Neuron (in vitro differentiated cells): ENCODE measurements at regions not wholly inside any gene's neighbourhood (a gene's known extent, or its start where the extent isn't known, plus 50 kb on each side); places are given as distances from the start of the nearest gene placed in this dataset.
"Not testable (repeated sequence)": the region's sequence is repeated elsewhere in the genome, so short reads cannot be mapped to it uniquely, and the experiment has no call there.

Experiments used
- H2AFZ ChIP-seq: one replicate; pipeline ENCODE4 v1.6.1; 2013; ENCODE audit warnings: low read depth, mild to moderate bottlenecking, inconsistent platforms, low read length, moderate library complexity
- H3K27me3 ChIP-seq: one replicate; pipeline ENCODE4 v1.6.1; 2013; ENCODE audit warnings: low read length; ENCODE audit not compliant: insufficient read depth
- H3K36me3 ChIP-seq: one replicate; pipeline ENCODE4 v1.6.1; 2013; ENCODE audit warnings: low read length; ENCODE audit not compliant: insufficient read depth
- H3K4me1 ChIP-seq: one replicate; pipeline ENCODE4 v1.6.1; 2013; ENCODE audit warnings: low read length; ENCODE audit not compliant: insufficient read depth
- H3K4me3 ChIP-seq: 2 replicates; pipeline ENCODE4 v1.5.1; 2013; ENCODE audit warnings: mild to moderate bottlenecking, low read length, moderate library complexity
- H3K9me3 ChIP-seq: one replicate; pipeline ENCODE4 v1.6.1; 2013; ENCODE audit warnings: low read length

- no peaks in the 10 kb centered on the region for H3K4me1 ChIP-seq
- no peaks in the 10 kb centered on the region for H3K9me3 ChIP-seq
- H3K27me3 ChIP-seq, result peaks cover 2% of the 10 kb centered on the region
- H2AFZ ChIP-seq, result no peak overlapping the region
- H3K36me3 ChIP-seq, result no peaks in the 10 kb centered on the region
- H3K4me3 ChIP-seq, result no peak overlapping the region
These were observed 185.7 kb upstream of the IL12B start for GRCh38 chr5:159515909-159516415.

GRCh38 chr5:159518371-159518770, 188.1 kb upstream of the IL12B start:
- Histone ChIP-seq H3K36me3 (no peaks in the 10 kb centered on the region), H2AFZ (no peak overlapping the region), H3K4me3 (no peak overlapping the region), H3K4me1 (no peaks in the 10 kb centered on the region), H3K9me3 (no peaks in the 10 kb centered on the region), H3K27me3 (peaks cover 2% of the 10 kb centered on the region)

GRCh38 chr5:159519365-159519764, 189.1 kb upstream of the IL12B start:
- Histone ChIP-seq H3K36me3 (no peaks in the 10 kb centered on the region), H3K27me3 (no peaks in the 10 kb centered on the region), H3K9me3 (no peaks in the 10 kb centered on the region), H3K4me1 (no peaks in the 10 kb centered on the region), H3K4me3 (no peak overlapping the region), H2AFZ (no peak overlapping the region)

- H3K4me3 ChIP-seq, result no peak overlapping the region
- H3K4me1 ChIP-seq, result no peaks in the 10 kb centered on the region
- H3K27me3 ChIP-seq, result no peaks in the 10 kb centered on the region
- H3K36me3 ChIP-seq, result no peaks in the 10 kb centered on the region
- H3K9me3 ChIP-seq, result no peaks in the 10 kb centered on the region
- no peak overlapping the region for H2AFZ ChIP-seq
These were observed 192.6 kb upstream of the IL12B start for GRCh38 chr5:159522841-159523240.

- H3K4me3 ChIP-seq, H3K27me3 ChIP-seq, H3K9me3 ChIP-seq, H3K4me1 ChIP-seq, H3K36me3 ChIP-seq, H2AFZ ChIP-seq: not testable (repeated sequence)
These were observed 194.0 kb upstream of the IL12B start for GRCh38 chr5:159524279-159524678.

GRCh38 chr5:159525117-159525516, 194.8 kb upstream of the IL12B start:
- Histone ChIP-seq H3K4me3 (no peak overlapping the region), H3K27me3 (no peaks in the 10 kb centered on the region), H3K4me1 (no peaks in the 10 kb centered on the region), H3K9me3 (no peaks in the 10 kb centered on the region), H3K36me3 (no peaks in the 10 kb centered on the region), H2AFZ (no peak overlapping the region)

GRCh38 chr5:159527546-159528254, 197.4 kb upstream of the IL12B start:
- Histone ChIP-seq H2AFZ (no peak overlapping the region), H3K27me3 (no peaks in the 10 kb centered on the region), H3K9me3 (no peaks in the 10 kb centered on the region), H3K4me3 (no peak overlapping the region), H3K4me1 (no peaks in the 10 kb centered on the region), H3K36me3 (no peaks in the 10 kb centered on the region)

- Histone ChIP-seq H2AFZ (no peak overlapping the region), H3K4me3 (no peak overlapping the region), H3K9me3 (no peaks in the 10 kb centered on the region), H3K36me3 (no peaks in the 10 kb centered on the region), H3K27me3 (no peaks in the 10 kb centered on the region), H3K4me1 (no peaks in the 10 kb centered on the region)
These were observed 201.3 kb upstream of the IL12B start for GRCh38 chr5:159531554-159532105.

GRCh38 chr5:159533197-159533596, 202.9 kb upstream of the IL12B start:
- Histone ChIP-seq H2AFZ (no peak overlapping the region), H3K4me1 (no peaks in the 10 kb centered on the region), H3K9me3 (no peaks in the 10 kb centered on the region), H3K36me3 (no peaks in the 10 kb centered on the region), H3K4me3 (no peak overlapping the region), H3K27me3 (no peaks in the 10 kb centered on the region)

- Histone ChIP-seq H3K4me3 (no peak overlapping the region), H2AFZ (no peak overlapping the region), H3K4me1 (no peaks in the 10 kb centered on the region), H3K9me3 (no peaks in the 10 kb centered on the region), H3K27me3 (no peaks in the 10 kb centered on the region), H3K36me3 (no peaks in the 10 kb centered on the region)
These were observed 205.9 kb upstream of the IL12B start for GRCh38 chr5:159536166-159536565.

- Histone ChIP-seq H3K9me3 (no peaks in the 10 kb centered on the region), H2AFZ (no peak overlapping the region), H3K36me3 (no peaks in the 10 kb centered on the region), H3K4me3 (no peak overlapping the region), H3K4me1 (no peaks in the 10 kb centered on the region), H3K27me3 (no peaks in the 10 kb centered on the region)
These were observed 206.4 kb upstream of the IL12B start for GRCh38 chr5:159536646-159537045.

GRCh38 chr5:159539678-159540077, 209.4 kb upstream of the IL12B start:
- Histone ChIP-seq H3K9me3 (no peaks in the 10 kb centered on the region), H2AFZ (no peak overlapping the region)

GRCh38 chr5:159543326-159543725, 213.0 kb upstream of the IL12B start:
- Histone ChIP-seq H3K27me3 (no peaks in the 10 kb centered on the region), H3K36me3 (no peaks in the 10 kb centered on the region), H3K4me1 (no peaks in the 10 kb centered on the region), H3K9me3 (no peaks in the 10 kb centered on the region), H3K4me3 (no peak overlapping the region), H2AFZ (no peak overlapping the region)

More at GRCh38 chr5:159539678-159540077, 209.4 kb upstream of the IL12B start:
- Histone ChIP-seq H3K4me3 (no peak overlapping the region), H3K27me3 (no peaks in the 10 kb centered on the region), H3K4me1 (no peaks in the 10 kb centered on the region), H3K36me3 (no peaks in the 10 kb centered on the region)

- Histone ChIP-seq H3K4me3 (no peak overlapping the region), H3K36me3 (no peaks in the 10 kb centered on the region), H3K27me3 (no peaks in the 10 kb centered on the region)
These were observed 214.9 kb upstream of the IL12B start for GRCh38 chr5:159545156-159545555.

More at GRCh38 chr5:159545156-159545555, 214.9 kb upstream of the IL12B start:
- H3K9me3 ChIP-seq, result no peaks in the 10 kb centered on the region
- no peak overlapping the region for H2AFZ ChIP-seq
- H3K4me1 ChIP-seq, result no peaks in the 10 kb centered on the region
